Upper lobe of left lung (tissue), 4 donors: ENCODE measurements at regions not wholly inside any gene's neighbourhood (a gene's known extent, or its start where the extent isn't known, plus 50 kb on each side); places are given as distances from the start of the nearest gene placed in this dataset.

Experiments
- CTCF ChIP-seq, 6 experiments: fragments of 450-650 bp in 4 of 6; fragments of 200-600 bp in 2 of 6; sonication (generic) in 2 of 6; IDR thresholded peaks; one replicate each; pipeline ENCODE4 v1.5.1; 2016 to 2019; ENCODE audit warnings: antibody characterized with exemption in 6 of 6
- POLR2A ChIP-seq, 4 donors: fragments of 450-650 bp; IDR thresholded peaks; one replicate each; pipeline ENCODE4 v1.5.1; 2016 to 2017; ENCODE audit warnings: antibody characterized with exemption in 4 of 4, mild to moderate bottlenecking in 2 of 4

DNA sequence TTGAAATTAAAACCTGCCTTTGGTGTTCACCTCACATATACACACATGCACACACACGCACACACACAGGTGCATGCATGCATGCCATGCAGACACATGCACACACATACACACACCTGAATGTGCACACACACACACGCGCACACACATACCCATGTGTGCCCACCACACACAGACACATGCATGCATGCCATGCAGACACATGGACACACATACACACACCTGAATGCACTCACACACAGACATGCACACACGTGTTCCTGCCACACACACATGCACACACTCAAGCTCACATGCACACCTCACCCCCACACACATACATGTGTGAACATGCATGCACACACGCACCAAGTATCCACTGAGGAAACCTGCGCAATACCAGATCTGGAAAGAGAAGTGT lies 136.4 kb downstream of the KLF6 start:
- TF ChIP-seq CTCF (IDR thresholded peaks at IDR 0.05) (no peak), POLR2A (IDR thresholded peaks at IDR 0.05) (no peak)
